Activated CD4-positive, CD25-positive, alpha-beta regulatory T cell (primary cell): ENCODE measurements at regions not wholly inside any gene's neighbourhood (a gene's known extent, or its start where the extent isn't known, plus 50 kb on each side); places are given as distances from the start of the nearest gene placed in this dataset.
"Not testable (repeated sequence)": the region's sequence is repeated elsewhere in the genome, so short reads cannot be mapped to it uniquely, and the experiment has no call there.

ENCODE experiments used
- DNase-seq, 4 experiments: peaks; one replicate each; lab custom pipeline; 2025; lab: John Stamatoyannopoulos, UW

DNA sequence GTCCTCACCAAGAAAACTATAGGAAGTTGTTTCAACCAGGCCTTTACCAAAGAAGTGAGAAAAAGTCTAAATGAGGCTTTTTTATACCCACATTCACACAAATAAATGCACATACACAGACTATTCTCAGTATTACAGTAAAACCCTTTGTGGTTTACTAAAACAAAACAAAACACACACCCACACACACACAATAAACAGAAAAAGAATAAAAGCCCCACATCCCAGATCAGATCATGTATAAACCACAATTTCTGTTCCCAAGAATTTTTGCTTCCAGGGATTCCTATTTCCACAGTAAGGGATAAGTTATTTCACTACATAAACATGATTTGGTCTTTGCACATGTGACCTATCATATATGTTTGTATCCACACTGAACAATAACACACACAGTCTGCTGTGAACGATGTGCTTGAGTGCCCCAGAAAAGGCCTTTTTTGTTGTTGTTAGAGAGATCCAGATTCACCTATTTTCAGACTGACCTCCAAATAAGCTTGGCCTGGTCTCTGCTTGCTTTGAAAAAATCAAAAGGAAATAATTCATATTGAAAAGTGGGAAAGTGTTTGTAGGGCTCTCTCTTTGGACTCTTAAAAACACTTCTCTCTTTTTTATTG lies 283.4 kb upstream of the ATP11B start:
- no peak for DNase-seq

DNA sequence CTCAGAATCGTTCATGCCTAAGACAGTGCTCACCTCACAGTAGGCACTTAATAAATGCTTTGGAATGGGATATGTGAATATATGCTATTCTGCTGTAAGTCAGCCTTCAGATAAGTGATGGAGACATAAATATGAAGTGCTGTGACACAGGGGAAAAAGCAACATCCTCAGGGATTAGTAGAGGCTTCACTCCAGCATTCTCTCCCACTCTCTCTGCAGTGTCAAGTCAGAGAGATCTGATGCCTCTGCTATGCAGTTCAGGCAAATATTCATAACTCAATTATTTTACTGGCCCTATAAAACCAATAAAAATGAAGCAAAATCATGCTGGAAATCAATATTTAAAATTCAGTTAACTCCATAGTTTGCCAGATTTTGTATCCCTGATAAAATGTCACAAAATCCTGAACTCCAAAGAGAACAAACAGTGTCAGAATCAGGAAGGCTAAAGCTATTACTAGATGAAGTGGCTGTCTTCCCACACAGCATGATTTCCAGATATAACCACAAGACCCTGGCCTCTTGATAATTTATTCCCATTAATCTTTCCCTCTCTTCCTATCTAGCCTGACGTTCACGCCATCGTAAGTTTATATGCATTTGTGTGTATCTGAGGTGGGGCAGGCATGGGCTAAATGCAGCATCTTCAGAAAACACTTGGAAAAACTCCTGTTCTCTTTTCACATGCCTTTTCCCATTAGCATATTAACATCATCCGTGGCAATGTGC lies 278.9 kb upstream of the ATP11B start:
- DNase-seq = no peak

DNA sequence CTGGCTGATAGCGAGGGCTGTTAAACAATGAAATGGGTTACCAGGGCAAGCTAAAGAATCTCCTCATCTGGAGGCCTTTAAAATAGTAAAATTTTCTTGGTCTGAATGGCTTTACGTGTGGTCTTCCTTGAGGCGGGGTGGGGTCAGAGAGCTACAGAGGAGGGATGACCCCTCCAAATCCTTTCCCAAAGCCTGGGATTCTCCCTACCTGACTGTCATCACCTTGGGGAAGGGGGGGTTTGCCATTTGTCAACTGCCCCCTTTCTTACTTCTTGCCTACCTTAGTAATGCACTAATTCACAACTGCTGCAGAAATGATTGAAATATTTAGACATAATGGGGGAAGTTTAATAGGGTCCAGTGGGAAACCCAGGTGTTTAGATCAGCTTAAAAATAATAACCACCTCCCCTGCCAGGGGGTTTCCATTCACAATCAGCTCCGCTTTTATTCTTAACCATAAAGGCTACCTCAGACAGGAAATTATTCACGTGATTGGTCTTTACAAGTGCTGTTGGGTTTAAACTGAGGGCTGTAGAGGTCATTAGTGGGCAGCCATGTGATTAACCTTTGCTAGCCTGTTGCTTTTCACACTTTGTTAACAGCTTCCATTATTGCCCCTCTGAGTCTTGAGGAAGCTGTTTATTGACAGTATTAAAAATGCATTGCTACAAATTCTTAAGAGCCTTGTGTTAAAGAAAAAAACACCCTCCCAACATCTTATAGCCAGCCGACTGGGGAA lies 276.5 kb upstream of the ATP11B start:
- DNase-seq = no peak

DNA sequence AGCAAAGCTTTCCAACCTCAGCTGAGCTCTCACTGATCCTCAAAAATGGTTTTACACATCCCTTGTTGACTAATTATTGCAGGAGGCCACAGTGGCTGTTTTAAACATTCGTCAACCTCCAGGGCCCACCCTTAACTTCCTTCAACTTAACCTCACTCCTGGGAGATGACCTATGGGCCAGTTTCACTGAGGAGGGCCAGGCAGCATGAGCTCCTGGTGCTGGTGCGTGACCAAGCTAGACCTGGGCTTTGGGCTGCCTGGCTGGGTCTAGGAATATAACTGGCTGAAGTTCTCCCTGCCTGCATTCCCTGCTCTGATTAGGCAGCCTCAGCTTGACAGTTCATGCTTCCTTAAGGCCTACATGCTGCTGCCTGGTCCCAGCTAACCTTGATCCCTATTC lies 273.7 kb upstream of the ATP11B start:
- DNase-seq = no peak

DNA sequence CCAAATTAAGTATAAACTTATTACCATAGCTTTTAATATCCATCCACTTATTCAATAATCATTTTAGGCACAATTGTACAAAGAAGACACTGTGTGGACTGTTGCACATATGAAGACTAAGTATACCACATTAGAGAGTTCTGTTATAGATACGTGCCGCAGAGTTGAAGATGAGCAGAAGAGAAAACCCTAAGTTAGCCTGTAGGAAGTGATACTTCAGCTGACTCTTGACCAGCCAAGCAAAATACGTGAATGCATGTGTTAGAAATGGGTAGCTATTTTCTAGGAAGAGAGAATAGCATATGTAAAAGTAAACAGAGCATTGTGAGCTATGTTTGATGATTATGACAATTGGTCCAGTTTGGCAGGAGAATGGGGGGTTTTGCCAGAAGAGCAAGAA lies 272.0 kb upstream of the ATP11B start:
- no peak for DNase-seq

DNA sequence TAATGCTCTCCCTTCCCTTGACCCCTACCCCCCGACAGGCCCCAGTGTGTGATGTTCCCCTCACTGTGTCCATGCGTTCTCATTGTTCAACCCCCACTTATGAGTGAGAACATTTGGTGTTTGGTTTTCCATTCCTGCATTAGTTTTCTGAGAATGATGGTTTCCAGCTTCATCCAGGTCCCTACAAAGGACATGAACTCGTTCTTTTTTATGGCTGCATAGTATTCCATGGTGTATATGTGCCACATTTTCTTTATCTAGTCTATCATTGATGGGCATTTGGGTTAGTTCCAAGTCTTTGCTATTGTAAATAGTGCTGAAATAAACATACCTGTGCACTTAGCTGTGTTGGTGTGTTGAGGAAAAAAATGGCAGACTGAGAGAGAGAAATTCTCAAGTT lies 269.9 kb upstream of the ATP11B start:
- not testable (repeated sequence) for DNase-seq

DNA sequence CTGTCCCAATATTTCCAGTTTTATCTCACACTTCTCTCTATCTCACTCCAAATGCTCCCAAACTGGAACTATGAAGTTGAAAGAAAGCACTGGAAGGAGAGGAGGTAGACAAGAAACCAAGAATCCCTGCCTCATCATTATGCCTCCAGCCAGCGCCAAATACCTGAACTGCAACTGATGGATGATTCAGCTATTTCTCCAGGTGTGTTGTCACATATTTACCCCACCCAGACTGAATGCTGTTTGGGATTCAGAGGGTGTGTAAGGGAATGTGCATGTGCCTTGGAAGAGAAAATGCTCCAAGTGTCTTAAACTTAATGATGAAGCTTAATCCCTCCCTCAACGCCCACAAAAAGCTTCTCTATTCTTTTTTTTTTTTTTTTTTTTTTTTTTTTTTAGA lies 269.5 kb upstream of the ATP11B start:
- no peak for DNase-seq

DNA sequence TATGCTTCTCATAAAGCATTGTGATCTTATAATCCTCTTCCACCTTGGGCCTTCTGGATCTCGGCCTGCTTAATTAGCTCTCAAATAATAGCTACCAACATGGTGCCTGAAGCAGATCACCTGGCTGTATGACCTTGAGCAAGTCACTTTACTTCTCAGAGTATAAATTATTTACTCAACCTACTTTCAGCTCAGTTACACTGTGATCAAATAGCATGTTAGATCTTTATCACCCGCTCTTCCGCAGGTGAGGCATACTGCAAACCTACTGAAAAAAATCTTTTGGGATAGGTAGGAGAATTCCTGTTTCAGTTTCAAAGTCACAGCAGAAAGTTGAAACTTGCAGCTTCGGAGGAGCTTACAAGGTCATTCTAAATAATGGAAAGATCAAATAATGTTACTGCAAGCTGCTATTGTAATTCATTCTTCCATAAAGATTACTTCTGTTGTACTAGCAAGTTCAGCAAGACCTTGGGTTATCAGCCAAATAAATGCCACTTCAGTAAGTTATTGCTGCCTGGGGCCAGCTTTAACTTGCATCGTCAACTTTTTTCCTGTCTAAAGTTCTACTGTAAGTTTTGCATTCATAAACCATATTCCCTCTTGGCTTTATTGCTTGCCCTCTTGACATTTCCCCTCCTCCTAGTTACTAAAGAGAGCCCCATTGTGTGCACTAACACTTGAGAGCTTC lies 268.4 kb upstream of the ATP11B start:
- no peak for DNase-seq

DNA sequence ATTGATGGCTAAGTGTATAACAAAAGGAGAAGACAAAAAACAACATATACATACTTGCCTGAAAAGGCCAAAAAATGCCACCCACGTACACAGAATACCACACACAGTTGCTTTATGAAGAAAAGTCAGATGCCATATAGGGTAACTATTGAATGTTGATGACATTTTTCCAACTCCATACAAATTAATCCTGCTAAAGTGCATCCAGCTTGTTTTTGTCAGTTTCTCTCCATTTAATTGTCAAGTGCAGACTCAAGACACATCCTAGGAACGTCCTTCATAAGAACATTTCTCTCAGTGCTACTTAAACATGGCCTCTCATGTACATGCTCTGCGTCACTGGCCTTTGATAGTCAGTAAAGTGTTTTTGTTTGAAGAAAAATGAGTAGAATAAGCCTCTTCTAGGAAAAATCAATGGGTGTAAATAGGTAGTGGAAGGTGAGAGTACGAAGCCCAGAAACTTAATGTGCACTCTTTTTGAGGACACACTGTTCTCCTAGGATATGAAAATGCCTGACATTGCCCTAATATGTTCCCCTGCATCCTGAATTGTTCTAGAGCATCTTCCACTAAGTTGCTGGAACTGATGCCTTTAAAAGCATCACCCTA lies 267.4 kb upstream of the ATP11B start:
- no peak for DNase-seq

DNA sequence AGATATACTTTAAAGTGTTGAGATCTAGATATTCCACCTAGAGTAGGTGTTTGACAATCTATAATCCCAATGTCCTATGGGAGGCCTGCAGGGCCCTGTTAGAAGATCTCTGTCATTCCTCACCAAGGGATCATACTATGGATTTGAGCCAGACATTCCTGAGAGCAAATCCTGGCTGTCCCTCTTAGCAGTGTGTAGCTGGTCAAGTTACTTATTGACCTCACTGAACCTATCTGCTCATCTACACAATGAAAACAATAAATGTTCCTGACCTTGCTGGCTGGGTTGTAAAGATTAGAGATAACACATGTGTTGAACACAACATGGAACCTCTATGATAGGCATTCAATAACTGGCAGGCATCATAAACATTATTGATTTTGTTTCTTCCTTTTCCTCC lies 265.6 kb upstream of the ATP11B start:
- no peak for DNase-seq

DNA sequence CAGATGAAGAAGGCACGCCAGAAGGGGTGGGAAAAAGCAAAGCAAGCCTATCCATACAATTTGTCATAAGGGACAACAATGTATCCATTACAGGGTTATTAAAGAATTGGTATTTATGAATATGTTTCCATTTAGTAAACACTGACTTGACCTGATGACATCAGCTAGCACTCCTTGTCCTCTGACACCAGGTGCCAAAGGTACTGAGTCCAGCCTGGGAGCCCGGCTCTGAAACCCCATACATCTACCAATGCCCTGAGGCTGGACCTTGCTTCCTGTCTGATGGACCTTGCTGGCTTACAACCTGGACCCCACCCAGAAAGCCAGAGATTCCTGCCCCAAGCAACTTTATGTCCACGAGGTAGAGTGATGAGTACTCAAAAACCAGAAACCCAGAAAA lies 263.0 kb upstream of the ATP11B start:
- no peak for DNase-seq

DNA sequence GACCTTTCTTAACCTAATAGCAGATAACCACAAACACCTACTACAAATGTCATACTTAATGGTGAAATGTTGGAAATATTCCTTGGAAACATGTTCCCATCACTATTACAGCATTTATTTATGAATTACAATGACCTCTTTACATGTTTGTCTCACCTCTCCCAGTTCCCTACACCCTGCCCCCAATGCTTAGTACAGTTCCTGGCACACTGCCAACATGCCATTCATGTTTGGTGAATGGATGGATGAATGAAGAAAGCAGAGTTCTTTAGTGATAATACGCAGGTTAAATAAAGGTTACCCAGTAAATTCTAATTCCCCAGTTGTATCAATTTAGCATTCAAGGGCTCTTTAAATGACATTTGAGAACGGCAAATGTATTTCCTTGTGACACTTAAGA lies 259.9 kb upstream of the ATP11B start:
- no peak for DNase-seq

DNA sequence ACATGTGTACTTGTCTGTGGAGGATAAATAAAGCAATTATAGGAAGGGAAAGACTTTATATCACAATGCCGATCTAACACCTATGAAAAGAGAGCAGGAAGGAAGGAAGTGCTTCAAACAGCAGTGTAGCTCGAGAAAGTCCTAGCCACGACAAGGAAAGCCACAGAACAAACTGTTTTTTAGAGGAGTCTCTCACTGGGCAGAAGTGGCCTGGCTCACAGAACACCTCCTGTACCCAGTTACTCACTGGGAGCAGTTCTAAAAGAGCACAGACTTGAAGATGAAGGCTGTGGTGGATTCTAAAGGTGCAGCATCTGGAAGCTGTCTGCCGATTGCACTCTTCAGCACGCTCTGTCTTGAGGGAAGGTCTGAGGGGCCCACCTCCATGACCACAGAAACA lies 248.8 kb upstream of the ATP11B start:
- no peak for DNase-seq

DNA sequence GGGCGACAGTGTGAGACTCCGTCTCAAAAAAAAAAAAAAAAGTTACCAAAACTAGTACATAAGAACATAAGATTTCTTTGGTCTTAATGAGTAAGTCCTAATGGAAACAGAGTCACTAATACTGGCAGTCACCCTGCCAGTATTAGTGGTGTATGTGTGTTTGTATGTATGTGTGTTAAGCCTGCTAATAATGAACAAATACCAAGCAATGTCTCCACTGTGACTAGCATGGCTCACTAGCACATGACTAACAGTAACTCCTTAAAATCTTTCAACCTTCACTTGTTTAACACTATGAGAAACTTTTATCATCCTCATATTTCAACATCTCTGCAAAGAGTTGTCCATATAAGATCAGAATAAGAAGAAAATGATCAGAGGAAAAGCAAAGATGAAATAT lies 231.0 kb upstream of the ATP11B start:
- DNase-seq = no peak

DNA sequence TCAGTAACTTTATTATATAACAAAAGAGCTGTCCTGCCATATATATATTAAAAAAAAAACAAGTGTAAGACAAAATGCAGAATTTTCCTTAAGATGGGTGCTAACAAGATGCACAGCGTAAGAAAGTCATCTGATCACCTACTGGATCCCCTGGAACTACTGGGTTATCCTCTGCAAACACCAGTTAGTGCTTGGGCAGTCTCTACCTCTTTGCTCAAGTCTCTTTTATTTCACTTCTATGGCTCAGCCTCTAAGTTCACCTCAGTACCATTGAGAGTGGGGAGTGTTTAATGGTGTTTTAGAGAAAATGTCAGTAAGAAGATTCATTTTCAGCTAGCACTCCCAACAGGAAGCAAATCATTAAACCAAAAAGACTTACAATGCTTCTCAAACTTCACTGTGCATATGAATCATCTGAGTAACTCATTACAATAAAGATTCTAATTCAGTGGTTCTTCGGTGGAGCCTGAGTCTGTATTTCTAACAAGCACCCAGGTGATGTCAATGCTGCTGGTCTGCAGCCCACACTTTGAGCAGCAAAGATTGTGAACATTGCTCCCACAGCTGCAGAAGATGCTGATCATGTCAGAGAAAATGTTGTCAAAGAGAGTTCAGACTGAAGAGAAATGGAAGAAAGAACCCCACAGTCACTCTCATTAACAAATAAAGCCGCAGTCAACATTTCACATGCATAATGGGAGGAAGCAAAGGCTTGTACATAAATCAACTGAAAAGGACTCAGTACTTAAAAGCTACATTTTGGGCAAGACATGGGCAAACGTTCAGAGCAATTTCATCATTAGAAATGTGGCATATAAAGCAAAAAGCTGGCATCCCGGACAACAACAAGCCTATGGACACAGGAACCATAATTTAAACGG lies 227.1 kb upstream of the ATP11B start:
- no peak for DNase-seq

DNA sequence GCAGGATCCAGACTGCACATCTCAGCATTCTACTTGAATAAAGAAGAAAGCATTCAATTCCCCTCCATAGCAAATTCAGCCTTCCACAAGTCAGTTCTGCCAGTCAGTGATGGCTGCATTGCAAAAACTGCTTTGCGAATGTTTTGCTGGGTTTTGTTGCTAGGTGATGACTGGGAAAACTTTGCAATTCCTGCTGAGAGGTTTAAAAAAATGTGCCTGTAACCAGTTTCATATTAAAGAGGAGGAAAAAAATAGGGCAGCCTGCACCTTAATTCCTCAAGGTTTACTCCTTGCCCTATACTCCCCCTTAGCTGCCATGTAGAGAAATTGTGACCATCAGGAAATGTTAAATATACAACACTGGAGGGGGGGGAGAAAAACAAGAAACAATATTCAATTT lies 225.6 kb upstream of the ATP11B start:
- DNase-seq = no peak

DNA sequence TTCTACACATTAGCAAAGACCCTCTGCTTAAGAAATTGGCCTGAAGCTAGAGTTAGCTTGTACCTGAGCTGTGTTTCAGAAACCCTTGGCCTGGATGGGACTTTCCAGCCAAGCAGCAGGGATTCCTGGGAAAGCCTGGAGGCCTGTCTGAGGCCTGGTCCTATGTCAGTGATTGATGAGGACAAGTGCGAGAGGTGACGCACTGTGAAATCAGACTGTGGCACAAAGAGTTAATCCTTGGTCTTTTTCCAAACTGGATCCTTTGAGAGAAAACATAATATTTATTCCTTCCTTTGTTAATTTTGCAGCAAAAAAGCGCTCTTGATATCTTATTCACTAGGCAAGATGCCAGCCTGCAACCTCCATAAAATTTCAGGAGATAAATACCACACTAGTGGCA lies 225.0 kb upstream of the ATP11B start:
- no peak for DNase-seq

DNA sequence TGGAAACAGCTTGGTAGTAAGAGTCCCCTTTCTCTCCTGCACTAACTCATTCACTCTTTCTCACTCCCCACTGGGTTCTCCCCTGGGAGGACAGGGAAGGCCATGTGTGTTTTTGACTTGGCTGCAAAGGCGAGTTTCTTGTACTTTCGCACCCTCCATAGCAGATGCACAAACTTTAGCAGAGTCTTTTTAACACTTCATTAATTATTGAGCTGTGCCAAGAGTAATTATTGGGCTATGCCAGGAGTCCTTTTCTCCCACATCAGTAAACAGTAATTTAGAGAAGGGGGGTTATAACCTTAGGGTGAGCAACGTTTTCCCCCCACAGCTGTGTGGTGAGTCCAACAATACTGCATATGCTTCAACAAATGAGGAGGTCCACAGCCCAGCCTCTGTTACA lies 224.4 kb upstream of the ATP11B start:
- DNase-seq = no peak

DNA sequence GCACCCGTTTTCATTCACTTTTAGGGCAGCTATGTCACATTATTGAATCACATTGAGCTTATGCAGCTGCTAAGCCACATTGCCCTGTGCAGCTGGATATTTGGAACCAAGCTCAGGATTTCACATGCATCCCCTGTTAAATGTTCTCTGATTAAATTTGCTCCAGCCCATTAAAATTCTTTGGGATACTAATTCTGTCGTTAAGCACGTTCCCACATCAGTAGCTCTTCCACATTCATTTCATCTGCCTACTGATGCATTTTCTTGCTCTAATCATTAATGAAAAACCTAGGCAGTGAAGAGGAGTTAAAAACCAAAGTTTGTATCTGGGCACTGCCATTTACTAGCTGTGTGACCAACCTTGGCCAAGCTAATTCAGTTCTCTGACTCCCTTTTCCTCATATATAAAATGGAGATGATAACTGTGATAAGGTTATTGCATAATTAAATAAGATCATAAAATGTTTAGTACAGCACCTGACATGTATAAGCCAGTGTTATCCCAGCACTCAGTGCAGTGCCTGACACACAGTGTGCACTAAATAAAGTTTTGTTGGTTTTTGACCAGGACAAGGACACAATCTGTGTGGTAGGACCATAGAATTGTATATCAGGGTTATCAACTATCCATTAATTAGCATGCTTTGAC lies 222.2 kb upstream of the ATP11B start:
- DNase-seq = no peak

DNA sequence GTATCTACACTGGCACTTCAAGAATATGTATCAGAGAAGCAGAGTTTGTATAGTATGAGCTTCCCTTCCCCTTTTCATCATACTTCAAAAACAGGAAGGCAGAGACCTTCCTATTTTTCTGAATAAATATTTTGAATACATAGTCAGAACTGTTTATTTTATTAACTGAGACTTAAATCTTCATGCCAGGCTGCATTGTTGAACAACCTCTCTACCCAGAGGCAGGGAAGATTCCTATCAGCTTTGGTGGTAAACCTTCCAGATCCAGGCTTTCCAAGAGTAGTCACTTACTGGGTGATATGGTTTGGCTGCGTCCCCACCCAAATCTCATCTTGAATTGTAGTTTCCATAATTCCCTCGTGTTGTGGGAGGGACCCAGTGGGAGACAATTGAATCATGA lies 217.4 kb upstream of the ATP11B start:
- DNase-seq = no peak

DNA sequence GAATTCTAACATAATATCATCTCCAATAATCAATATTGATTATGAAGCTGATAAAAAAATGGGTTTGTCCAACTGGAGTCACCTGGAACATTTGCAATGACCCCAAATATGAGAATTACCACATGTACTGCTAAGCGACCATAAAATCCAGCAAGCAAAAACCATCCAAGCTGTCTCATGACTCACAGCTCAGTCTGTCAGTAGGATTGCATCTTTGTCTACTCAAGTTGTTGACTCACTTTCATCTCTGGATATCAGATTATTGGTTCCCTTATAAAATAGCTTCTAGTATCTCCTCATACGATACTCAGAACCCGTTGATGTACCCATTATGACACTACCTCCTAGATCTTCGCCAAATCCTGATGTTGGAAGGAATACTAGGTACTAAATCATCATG lies 209.8 kb upstream of the ATP11B start:
- DNase-seq = no peak
